NCI-H748 (cell line): ENCODE measurements at regions not wholly inside any gene's neighbourhood (a gene's known extent, or its start where the extent isn't known, plus 50 kb on each side); places are given as distances from the start of the nearest gene placed in this dataset.
"Not testable (repeated sequence)": the region's sequence is repeated elsewhere in the genome, so short reads cannot be mapped to it uniquely, and the experiment has no call there.

Source experiments
- DNase-seq: peaks from one replicate; lab custom pipeline; 2025; ENCODE audit not compliant: unreplicated experiment; lab: John Stamatoyannopoulos, UW

- peak; percentile 56 for DNase-seq
Measured at GRCh38 chr14:106605548-106606448, 1079.4 kb downstream of the TMEM121 start.

GRCh38 chr14:106606936-106607335, 1080.6 kb downstream of the TMEM121 start:
- no peak for DNase-seq

- DNase-seq = peak; percentile 81
Measured at GRCh38 chr14:106610691-106611090, 1084.3 kb downstream of the TMEM121 start.

DNA sequence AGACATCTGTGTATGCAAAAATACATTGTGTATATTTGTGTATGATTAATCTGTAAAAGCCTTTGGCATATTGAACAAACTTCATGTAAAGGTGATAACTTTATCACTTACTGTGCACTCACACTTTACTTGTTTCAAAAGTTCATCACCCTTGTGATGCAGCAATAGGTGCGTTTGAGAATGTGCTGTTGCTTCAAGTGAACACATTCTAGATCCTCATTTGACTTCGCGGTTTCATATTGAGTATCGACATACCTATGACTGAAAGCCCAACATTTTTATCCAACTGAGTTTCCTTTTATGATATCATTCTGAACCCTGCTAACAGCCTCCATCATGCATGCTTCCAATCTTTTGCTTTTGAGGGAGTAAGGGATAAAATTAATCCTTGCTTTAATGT, 1086.9 kb downstream of the TMEM121 start:
- no peak for DNase-seq

DNA sequence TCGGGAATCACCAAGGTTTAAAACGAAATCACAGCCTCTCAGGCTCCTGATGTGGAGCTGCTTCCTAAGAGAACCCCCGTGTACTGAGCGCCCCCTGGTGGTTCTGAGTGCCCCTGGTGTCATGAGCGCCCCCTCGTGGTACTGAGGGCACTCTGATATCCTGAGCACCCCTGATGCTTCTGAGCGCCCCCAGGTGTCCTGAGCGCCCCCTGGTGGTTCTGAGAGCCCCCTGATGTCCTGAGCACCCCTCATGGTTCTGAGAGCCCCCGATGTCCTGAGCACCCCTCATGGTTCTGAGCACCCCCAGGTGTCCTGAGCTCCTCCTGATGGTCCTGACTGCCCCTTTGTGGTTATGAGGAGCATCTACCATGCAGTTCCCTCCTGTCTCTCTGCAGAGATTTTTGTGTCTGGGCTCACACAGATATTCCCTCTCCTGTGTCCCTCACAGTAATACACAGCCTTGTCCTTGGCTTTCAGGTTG, 1092.1 kb downstream of the TMEM121 start:
- peak; percentile 93 for DNase-seq

GRCh38 chr14:106619606-106620005, 1093.2 kb downstream of the TMEM121 start:
- no peak for DNase-seq

DNA sequence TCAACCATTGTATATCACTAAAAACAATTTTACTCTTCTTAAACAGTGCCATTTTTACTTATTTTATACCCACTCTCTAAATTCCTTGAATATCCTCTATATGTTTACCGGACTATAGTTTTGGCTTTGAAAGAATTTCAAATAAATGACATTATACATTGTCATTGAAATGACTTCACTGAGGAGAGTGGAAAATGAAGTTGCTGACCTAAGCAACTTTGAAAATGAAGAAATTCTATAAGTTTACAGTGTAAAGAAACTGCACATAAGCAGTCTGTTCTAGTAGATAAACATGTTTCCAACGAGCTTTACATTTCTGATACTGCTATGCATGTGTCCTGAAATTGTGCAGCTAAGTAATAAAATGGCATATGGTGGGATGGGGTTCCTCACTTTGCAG, 1094.0 kb downstream of the TMEM121 start:
- no peak for DNase-seq

- no peak for DNase-seq
Measured at GRCh38 chr14:106622200-106622745, 1095.9 kb downstream of the TMEM121 start.

GRCh38 chr14:106625186-106625585, 1098.8 kb downstream of the TMEM121 start:
- no peak for DNase-seq

DNA sequence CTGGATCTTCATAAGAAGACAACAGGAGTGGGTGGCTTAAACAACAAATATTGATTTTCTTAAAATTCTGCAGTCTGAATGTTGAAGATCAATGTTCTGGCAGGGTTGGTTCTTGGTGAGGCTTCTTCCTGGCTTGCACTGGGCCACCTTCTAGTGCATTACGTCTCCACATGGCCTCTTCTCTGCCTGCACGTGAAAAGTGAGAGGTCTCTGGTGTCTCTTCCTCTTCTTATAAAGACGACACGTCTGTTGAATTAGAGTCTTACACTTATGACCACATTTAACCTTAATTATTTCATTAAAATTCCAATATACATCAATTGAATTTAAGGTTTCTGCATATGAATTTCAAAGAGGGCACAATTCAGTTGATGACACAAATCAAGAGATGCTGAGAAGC, 1100.1 kb downstream of the TMEM121 start:
- not testable (repeated sequence) for DNase-seq

- peak; percentile 62 for DNase-seq
Measured at GRCh38 chr14:106626942-106627588, 1100.7 kb downstream of the TMEM121 start.

GRCh38 chr14:106631879-106632278, 1105.5 kb downstream of the TMEM121 start:
- no peak for DNase-seq

GRCh38 chr14:106633721-106634120, 1107.3 kb downstream of the TMEM121 start:
- no peak for DNase-seq

DNA sequence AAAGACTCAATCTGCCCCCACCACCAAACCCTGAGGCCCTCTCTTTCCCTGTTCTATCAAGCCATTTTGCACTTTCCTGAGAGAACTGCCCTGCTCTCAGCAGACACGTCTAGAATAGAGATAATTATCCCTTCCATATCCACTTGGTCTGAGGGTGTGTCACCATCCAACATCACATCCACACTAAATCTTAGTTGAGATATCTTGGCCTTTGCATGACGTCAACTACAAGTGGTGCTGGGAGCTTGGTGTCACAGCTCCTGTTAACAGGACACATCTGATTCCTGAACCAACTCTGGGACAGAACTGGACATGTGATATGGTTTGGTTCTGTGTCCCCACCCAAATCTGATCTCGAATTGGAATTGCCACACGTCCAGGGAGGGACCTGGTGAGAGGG, 1109.2 kb downstream of the TMEM121 start:
- no peak for DNase-seq

- DNase-seq = peak; percentile 47
Measured at GRCh38 chr14:106638786-106639452, 1112.5 kb downstream of the TMEM121 start.

DNA sequence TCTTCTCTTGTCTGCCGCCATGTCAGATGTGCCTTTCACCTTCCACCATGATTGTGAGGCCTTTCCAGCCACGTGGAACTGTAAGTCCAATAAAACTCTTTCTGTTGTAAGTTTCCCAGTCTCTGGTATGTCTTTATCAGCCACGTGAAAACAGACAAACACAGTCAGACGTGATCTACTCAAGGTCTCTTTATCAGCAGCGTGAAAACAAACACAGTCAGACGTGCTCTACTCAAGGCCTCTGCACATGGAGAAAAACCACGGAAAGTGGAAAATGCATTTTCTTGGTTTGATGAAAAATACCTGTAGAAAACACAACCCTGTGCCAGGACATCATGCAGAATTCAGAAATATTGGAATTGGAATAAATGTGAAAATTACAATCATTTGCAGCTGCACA, 1115.7 kb downstream of the TMEM121 start:
- no peak for DNase-seq

DNA sequence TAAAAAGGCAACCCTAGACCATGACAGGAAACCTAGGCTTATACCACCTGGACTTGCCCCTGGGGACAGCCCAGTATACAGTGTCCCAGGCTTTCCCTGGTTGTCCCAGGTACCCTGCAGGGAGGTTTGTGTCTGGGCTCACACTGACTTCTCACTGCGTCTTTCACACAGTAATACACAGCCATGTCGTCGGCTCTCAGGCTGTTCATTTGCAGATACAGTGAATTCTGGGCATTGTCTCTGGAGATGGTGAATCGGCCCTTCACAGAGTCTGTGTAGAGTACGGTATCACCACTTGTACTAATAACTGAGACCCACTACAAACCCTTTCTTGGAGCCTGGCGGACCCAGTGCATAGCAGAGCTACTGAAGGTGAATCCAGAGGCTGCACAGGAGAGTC, 1116.6 kb downstream of the TMEM121 start:
- DNase-seq = not testable (repeated sequence)

GRCh38 chr14:106648874-106649273, 1122.5 kb downstream of the TMEM121 start:
- not testable (repeated sequence) for DNase-seq

DNA sequence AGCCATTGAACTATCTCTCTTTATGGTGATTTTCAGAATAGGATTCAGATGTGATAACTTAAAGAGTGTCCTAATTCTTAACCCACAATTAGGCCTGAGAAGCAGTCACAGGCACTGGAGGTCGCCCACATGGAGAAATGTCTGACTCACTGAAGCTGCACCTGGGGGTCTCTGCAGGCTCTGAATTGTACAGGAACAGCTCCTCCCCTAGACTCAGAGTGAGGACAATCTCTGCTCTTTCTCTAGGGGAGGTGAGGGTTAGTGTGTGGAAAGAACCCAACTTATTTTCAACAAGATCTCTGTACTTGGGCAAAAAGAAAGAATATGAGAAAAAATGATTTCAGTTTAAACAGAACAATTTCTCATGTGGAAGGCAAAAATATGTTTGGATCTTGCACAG, 1124.6 kb downstream of the TMEM121 start:
- DNase-seq = no peak

GRCh38 chr14:106652494-106652893, 1126.1 kb downstream of the TMEM121 start:
- no peak for DNase-seq

- peak; percentile 46 for DNase-seq
Measured at GRCh38 chr14:106657460-106657859, 1131.1 kb downstream of the TMEM121 start.
